ENCODE measurements at regions not wholly inside any gene's neighbourhood (a gene's known extent, or its start where the extent isn't known, plus 50 kb on each side); places are given as distances from the start of the nearest gene placed in this dataset.
"Not testable (repeated sequence)": the region's sequence is repeated elsewhere in the genome, so short reads cannot be mapped to it uniquely, and the experiment has no call there.

GRCh38 chr12:59345406-59345805 lies 250.4 kb upstream of the SLC16A7 start:
- DNase-seq (ENCODE audit: low read depth), result no peak

GRCh38 chr12:59344224-59344623 lies 251.6 kb upstream of the SLC16A7 start:
- no peak for DNase-seq (ENCODE audit: low read depth)

GRCh38 chr12:59329462-59329861 lies 266.4 kb upstream of the SLC16A7 start:
- DNase-seq (ENCODE audit: low read depth), result no peak

GRCh38 chr12:59328395-59329075 lies 267.3 kb upstream of the SLC16A7 start:
- not testable (repeated sequence) for DNase-seq (ENCODE audit: low read depth)

- not testable (repeated sequence) for DNase-seq (ENCODE audit: low read depth)
These were observed 269.4 kb upstream of the SLC16A7 start for GRCh38 chr12:59326457-59326856.

- no peak for DNase-seq (ENCODE audit: low read depth)
These were observed 273.4 kb upstream of the SLC16A7 start for GRCh38 chr12:59322473-59322872.

- no peak for DNase-seq (ENCODE audit: low read depth)
These were observed 274.6 kb upstream of the SLC16A7 start for GRCh38 chr12:59321278-59321677.

- no peak for DNase-seq (ENCODE audit: low read depth)
These were observed 275.7 kb upstream of the SLC16A7 start for GRCh38 chr12:59320112-59320511.

GRCh38 chr12:59318940-59319339 lies 276.9 kb upstream of the SLC16A7 start:
- no peak for DNase-seq (ENCODE audit: low read depth)

GRCh38 chr12:59317598-59317997 lies 278.2 kb upstream of the SLC16A7 start:
- no peak for DNase-seq (ENCODE audit: low read depth)

- no peak for DNase-seq (ENCODE audit: low read depth)
These were observed 278.9 kb upstream of the SLC16A7 start for GRCh38 chr12:59316938-59317337.

GRCh38 chr12:59316354-59316753 lies 279.5 kb upstream of the SLC16A7 start:
- DNase-seq (ENCODE audit: low read depth), result not testable (repeated sequence)

GRCh38 chr12:59314209-59314608 lies 281.6 kb upstream of the SLC16A7 start:
- DNase-seq (ENCODE audit: low read depth), result no peak

- DNase-seq (ENCODE audit: low read depth), result no peak
These were observed 291.6 kb upstream of the SLC16A7 start for GRCh38 chr12:59304077-59304721.

- no peak for DNase-seq (ENCODE audit: low read depth)
These were observed 297.5 kb upstream of the SLC16A7 start for GRCh38 chr12:59298296-59298695.

GRCh38 chr12:59294221-59294620 lies 301.6 kb upstream of the SLC16A7 start:
- DNase-seq (ENCODE audit: low read depth), result no peak

GRCh38 chr12:59282999-59283398 lies 312.8 kb upstream of the SLC16A7 start:
- DNase-seq (ENCODE audit: low read depth), result no peak

GRCh38 chr12:59273561-59273960 lies 322.3 kb upstream of the SLC16A7 start:
- DNase-seq (ENCODE audit: low read depth), result not testable (repeated sequence)

GRCh38 chr12:59268295-59268809 lies 327.5 kb upstream of the SLC16A7 start:
- DNase-seq (ENCODE audit: low read depth), result no peak

- DNase-seq (ENCODE audit: low read depth), result no peak
These were observed 335.6 kb upstream of the SLC16A7 start for GRCh38 chr12:59260202-59260601.

- DNase-seq (ENCODE audit: low read depth), result no peak
These were observed 332.4 kb upstream of the LRIG3 start for GRCh38 chr12:59252731-59253130.

- DNase-seq (ENCODE audit: low read depth), result no peak
These were observed 330.5 kb upstream of the LRIG3 start for GRCh38 chr12:59250766-59251165.

- no peak for DNase-seq (ENCODE audit: low read depth)
These were observed 319.7 kb upstream of the LRIG3 start for GRCh38 chr12:59240048-59240447.

GRCh38 chr12:59234391-59234790 lies 314.1 kb upstream of the LRIG3 start:
- DNase-seq (ENCODE audit: low read depth), result no peak
